OCI-LY3 (cell line): ENCODE measurements at regions not wholly inside any gene's neighbourhood (a gene's known extent, or its start where the extent isn't known, plus 50 kb on each side); places are given as distances from the start of the nearest gene placed in this dataset.

Source experiments
- H2AFZ ChIP-seq: fragments of 200-600, 300-600 bp; shearing (Covaris generic); 2 replicates; pipeline ENCODE4 v1.6.0; 2014; ENCODE audit warnings: antibody characterized with exemption, low read depth, low read length
- H3K27ac ChIP-seq: fragments of 200-600, 300-600 bp; sonication (generic); 2 replicates; pipeline ENCODE4 v1.5.1; 2014; ENCODE audit warnings: mild to moderate bottlenecking, low read length, moderate library complexity, mixed read lengths
- H3K27me3 ChIP-seq: fragments of 200-600, 300-600 bp; sonication (generic); 2 replicates; pipeline ENCODE4 v1.6.1; 2014; ENCODE audit warnings: low read depth, low read length, mixed read lengths
- H3K36me3 ChIP-seq: fragments of 200-600, 300-600 bp; sonication (generic); replicated peaks from 2 replicates; pipeline ENCODE3; 2014; ENCODE audit warnings: low read depth, low read length, mixed read lengths
- H3K4me1 ChIP-seq: fragments of 300-600, 200-600 bp; sonication (generic); 2 replicates; pipeline ENCODE4 v1.6.1; 2014; ENCODE audit warnings: low read length, mixed read lengths
- H3K4me2 ChIP-seq: fragments of 200-600, 300-600 bp; sonication (generic); 2 replicates; pipeline ENCODE4 v1.6.1; 2014; ENCODE audit warnings: low read length, mixed read lengths
- H3K4me3 ChIP-seq: fragments of 300-600, 200-600 bp; sonication (generic); 2 replicates; pipeline ENCODE4 v1.5.1; 2014; ENCODE audit warnings: antibody characterized with exemption, mild to moderate bottlenecking, low read length, moderate library complexity
- H3K79me2 ChIP-seq: fragments of 300-600, 200-600 bp; shearing (Covaris generic); 2 replicates; pipeline ENCODE4 v1.6.1; 2014; ENCODE audit warnings: mild to moderate bottlenecking, low read length, mixed read lengths
- H3K9ac ChIP-seq: fragments of 300-600, 200-600 bp; shearing (Covaris generic); 2 replicates; pipeline ENCODE4 v1.6.0; 2014; ENCODE audit warnings: mild to moderate bottlenecking, low read length, moderate library complexity
- H3K9me3 ChIP-seq: fragments of 200-600, 300-600 bp; shearing (Covaris generic); 2 replicates; pipeline ENCODE4 v1.6.1; 2014; ENCODE audit warnings: low read length, mixed read lengths; ENCODE audit not compliant: insufficient read depth
- H4K20me1 ChIP-seq: fragments of 200-600, 300-600 bp; sonication (generic); 2 replicates; pipeline ENCODE4 v1.6.1; 2016; ENCODE audit warnings: low read length, mixed read lengths; ENCODE audit not compliant: insufficient read depth
- EZH2phosphoT487 ChIP-seq: fragments of 200-600 bp; shearing (Covaris generic); IDR thresholded peaks from 2 replicates; pipeline ENCODE4 v1.6.1; 2018; ENCODE audit warnings: antibody characterized with exemption, mixed run types, low read depth
- TF ChIP-seq, protein P1 (sequence below): fragments of 200-600, 300-600 bp; sonication (generic); IDR thresholded peaks from 2 replicates; pipeline ENCODE4 v1.5.1; 2014; ENCODE audit warnings: antibody characterized with exemption, low read length, low read depth

DNA sequence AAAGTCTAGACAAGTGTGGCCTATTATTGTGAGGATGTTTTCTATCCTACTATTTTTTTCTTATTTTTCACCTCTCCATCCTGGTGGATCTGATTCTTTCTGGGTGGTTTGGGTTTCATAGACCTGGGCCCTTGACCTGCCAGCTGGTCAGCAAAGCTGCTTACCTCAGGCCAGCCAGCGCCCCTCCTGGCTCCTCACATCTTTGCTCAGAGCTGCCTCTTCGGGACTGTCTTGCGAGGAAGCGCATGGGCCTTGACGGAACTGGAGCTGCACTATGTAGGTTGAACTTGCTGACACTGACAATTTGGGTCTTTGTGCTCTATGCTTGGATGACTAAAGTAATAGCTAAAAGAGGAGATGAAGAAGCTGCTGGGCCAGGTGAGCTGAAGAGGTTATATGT lies 138.5 kb upstream of the SYT6 start:
- H3K4me1 ChIP-seq: no peaks in the 10 kb centered on the region
- H3K79me2 ChIP-seq: no peaks in the 10 kb centered on the region
- H4K20me1 ChIP-seq: no peaks in the 10 kb centered on the region
- H3K4me3 ChIP-seq: no peak overlapping the region
- no peaks in the 10 kb centered on the region for H3K36me3 ChIP-seq
- no peak overlapping the region for H3K9ac ChIP-seq
- no peak overlapping the region for H3K27ac ChIP-seq
- no peak overlapping the region for H3K4me2 ChIP-seq
- no peaks in the 10 kb centered on the region for H3K9me3 ChIP-seq
- no peak overlapping the region for H2AFZ ChIP-seq
- no peaks in the 10 kb centered on the region for H3K27me3 ChIP-seq
- TF ChIP-seq, protein P1, sequence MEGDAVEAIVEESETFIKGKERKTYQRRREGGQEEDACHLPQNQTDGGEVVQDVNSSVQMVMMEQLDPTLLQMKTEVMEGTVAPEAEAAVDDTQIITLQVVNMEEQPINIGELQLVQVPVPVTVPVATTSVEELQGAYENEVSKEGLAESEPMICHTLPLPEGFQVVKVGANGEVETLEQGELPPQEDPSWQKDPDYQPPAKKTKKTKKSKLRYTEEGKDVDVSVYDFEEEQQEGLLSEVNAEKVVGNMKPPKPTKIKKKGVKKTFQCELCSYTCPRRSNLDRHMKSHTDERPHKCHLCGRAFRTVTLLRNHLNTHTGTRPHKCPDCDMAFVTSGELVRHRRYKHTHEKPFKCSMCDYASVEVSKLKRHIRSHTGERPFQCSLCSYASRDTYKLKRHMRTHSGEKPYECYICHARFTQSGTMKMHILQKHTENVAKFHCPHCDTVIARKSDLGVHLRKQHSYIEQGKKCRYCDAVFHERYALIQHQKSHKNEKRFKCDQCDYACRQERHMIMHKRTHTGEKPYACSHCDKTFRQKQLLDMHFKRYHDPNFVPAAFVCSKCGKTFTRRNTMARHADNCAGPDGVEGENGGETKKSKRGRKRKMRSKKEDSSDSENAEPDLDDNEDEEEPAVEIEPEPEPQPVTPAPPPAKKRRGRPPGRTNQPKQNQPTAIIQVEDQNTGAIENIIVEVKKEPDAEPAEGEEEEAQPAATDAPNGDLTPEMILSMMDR: no peak
- no peak for TF ChIP-seq EZH2phosphoT487

DNA sequence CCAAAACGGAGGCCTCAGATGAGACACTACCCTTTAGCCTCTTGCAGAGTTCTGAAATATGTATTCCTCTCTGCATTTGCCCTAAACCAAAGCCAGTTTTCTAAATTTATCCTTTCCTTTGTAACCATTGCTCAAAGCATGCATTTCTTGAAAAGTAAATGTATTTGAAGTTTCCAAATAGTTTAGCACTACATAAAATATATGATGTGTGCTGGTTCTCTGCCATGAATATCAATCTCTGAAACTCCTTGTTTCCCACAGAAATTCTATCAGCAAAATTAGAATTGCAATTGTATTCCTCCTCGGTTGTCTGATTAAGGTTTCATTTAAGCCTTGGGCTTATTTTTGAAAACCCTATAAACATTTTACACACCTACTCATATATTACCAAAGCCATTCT lies 137.1 kb upstream of the SYT6 start:
- Histone ChIP-seq H2AFZ (no peak overlapping the region), H3K79me2 (no peaks in the 10 kb centered on the region), H3K36me3 (no peaks in the 10 kb centered on the region), H3K9me3 (no peaks in the 10 kb centered on the region), H3K4me2 (no peak overlapping the region), H3K27ac (no peak overlapping the region), H3K9ac (no peak overlapping the region), H3K4me3 (no peak overlapping the region), H3K27me3 (no peaks in the 10 kb centered on the region), H3K4me1 (no peaks in the 10 kb centered on the region), H4K20me1 (no peaks in the 10 kb centered on the region)
- TF ChIP-seq EZH2phosphoT487: no peak
- TF ChIP-seq, protein P1: no peak

DNA sequence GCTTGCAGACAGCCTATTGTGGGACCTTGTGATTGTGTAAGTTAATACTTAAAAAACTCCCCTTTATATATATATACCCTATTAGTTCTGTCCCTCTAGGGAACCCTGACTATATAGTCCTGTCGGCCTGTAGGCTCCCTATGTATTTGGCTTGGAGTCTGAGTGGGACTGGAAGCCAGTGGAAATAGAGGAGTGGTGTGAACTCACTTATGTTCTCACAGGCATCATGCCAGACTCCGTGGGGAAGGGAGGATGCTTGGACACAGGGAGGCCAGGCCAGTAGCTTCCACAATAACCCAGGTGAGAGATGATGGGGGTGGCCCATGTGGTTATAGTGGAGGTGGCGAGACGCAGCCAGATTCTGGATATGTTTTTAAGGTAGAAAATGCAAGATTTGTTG lies 136.7 kb upstream of the SYT6 start:
- Histone ChIP-seq H3K4me3 (no peak overlapping the region), H3K9ac (no peak overlapping the region), H3K79me2 (no peaks in the 10 kb centered on the region), H3K4me1 (no peaks in the 10 kb centered on the region), H3K27ac (no peak overlapping the region), H3K27me3 (no peaks in the 10 kb centered on the region), H3K9me3 (no peaks in the 10 kb centered on the region), H4K20me1 (no peaks in the 10 kb centered on the region), H3K36me3 (no peaks in the 10 kb centered on the region), H3K4me2 (no peak overlapping the region), H2AFZ (no peak overlapping the region)
- no peak for TF ChIP-seq EZH2phosphoT487
- TF ChIP-seq, protein P1: no peak

DNA sequence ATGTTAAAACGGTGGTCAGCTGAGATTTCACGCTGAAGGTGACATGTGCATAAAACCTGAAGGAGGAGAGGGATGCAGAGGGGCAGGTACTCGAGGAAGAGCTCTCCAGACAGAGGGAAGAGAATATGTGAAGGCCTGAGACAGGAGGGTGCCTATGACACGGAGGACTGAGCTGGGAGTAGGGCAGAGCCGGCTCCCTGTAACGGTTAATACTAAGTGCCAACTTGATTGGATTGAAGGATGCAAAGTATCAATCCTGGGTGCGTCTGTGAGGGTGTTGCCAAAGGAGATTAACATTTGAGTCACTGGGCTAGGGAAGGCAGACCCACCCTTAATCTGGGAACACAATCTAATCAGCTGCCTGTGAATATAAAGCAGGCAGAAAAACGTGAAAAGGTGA lies 136.2 kb upstream of the SYT6 start:
- Histone ChIP-seq H4K20me1 (no peaks in the 10 kb centered on the region), H3K36me3 (no peaks in the 10 kb centered on the region)

More for the DNA sequence above, 136.2 kb upstream of the SYT6 start:
- Histone ChIP-seq H3K4me1 (no peaks in the 10 kb centered on the region), H3K9ac (no peak overlapping the region), H3K27me3 (no peaks in the 10 kb centered on the region), H3K4me3 (no peak overlapping the region), H2AFZ (no peak overlapping the region), H3K79me2 (no peaks in the 10 kb centered on the region), H3K4me2 (no peak overlapping the region), H3K9me3 (no peaks in the 10 kb centered on the region), H3K27ac (no peak overlapping the region)
- no peak for TF ChIP-seq EZH2phosphoT487
- TF ChIP-seq, protein P1: no peak
